ENCODE measurements at regions not wholly inside any gene's neighbourhood (a gene's known extent, or its start where the extent isn't known, plus 50 kb on each side); places are given as distances from the start of the nearest gene placed in this dataset.

DNA sequence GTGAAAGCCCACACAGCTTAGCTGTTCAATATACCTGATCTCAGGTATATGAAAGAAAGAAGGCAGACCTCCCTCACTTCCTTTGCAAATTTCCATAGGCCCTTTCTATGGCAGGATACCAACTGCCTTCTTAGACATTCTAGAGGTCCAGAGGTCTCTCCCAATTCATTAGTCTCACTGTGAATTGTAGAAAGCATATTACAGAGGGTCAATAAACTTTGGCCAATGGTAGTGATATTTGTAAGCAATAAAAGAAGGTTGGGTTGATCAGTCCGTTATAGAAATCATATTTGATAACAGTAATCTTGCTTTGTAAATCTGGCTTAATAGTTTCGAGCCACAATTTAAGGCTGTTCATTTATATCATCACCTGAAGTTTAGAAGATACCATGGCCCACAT, 50.7 kb upstream of the ATP8B1 start:
- H3K23ac ChIP-seq (ENCODE audit: insufficient read length, low read depth, low read length) = no peak overlapping the region
- no peak overlapping the region for H3K18ac ChIP-seq (ENCODE audit: insufficient read length, low read depth, low read length)
- no peaks in the 10 kb centered on the region for H3K79me2 ChIP-seq (ENCODE audit: insufficient read depth, low read length)
- H4K5ac ChIP-seq (ENCODE audit: insufficient read length, low read depth, low read length) = no peak overlapping the region
- no peak overlapping the region for H3K4ac ChIP-seq (ENCODE audit: low read depth, low read length)
- H3K4me2 ChIP-seq (ENCODE audit: insufficient read depth, insufficient read length, low read length) = no peak overlapping the region
- H4K91ac ChIP-seq (ENCODE audit: insufficient read length, low read depth, low read length) = no peak overlapping the region
- H2BK15ac ChIP-seq (ENCODE audit: low read depth, low read length) = no peak overlapping the region
- H3K79me1 ChIP-seq (ENCODE audit: insufficient read depth, low read depth, low read length, poor library complexity, severe bottlenecking) = no peaks in the 10 kb centered on the region
- peaks cover 3% of the 10 kb centered on the region for H3K27me3 Mint-ChIP-seq (ENCODE audit: low read depth)
- no peak overlapping the region for H2BK120ac ChIP-seq (ENCODE audit: low read depth, low read length, poor library complexity, severe bottlenecking)
- H4K8ac ChIP-seq (replicated peaks; ENCODE audit: insufficient read length, low read depth, low read length) = no peak overlapping the region
- TF ChIP-seq, protein P1, sequence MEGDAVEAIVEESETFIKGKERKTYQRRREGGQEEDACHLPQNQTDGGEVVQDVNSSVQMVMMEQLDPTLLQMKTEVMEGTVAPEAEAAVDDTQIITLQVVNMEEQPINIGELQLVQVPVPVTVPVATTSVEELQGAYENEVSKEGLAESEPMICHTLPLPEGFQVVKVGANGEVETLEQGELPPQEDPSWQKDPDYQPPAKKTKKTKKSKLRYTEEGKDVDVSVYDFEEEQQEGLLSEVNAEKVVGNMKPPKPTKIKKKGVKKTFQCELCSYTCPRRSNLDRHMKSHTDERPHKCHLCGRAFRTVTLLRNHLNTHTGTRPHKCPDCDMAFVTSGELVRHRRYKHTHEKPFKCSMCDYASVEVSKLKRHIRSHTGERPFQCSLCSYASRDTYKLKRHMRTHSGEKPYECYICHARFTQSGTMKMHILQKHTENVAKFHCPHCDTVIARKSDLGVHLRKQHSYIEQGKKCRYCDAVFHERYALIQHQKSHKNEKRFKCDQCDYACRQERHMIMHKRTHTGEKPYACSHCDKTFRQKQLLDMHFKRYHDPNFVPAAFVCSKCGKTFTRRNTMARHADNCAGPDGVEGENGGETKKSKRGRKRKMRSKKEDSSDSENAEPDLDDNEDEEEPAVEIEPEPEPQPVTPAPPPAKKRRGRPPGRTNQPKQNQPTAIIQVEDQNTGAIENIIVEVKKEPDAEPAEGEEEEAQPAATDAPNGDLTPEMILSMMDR (conservative IDR thresholded peaks at IDR 0.05) = no peak
- H3K4me3 Mint-ChIP-seq = no peak overlapping the region
- peaks cover 2% of the 10 kb centered on the region in 2 experiments; a peak in 3 of 4 replicates for H3K4me1 Mint-ChIP-seq
- H3K27ac ChIP-seq (ENCODE audit: insufficient read length, low read depth, low read length) = no peak overlapping the region
- H3K9me3 Mint-ChIP-seq = no peaks in the 10 kb centered on the region
- no peaks in the 10 kb centered on the region for H3K27me3 ChIP-seq (ENCODE audit: insufficient read depth, low read length)
- no peak for DNase-seq
- H3T11ph ChIP-seq (ENCODE audit: low read length) = no peak overlapping the region
- no peaks in the 10 kb centered on the region for H3K23me2 ChIP-seq (ENCODE audit: insufficient read length, low read depth, low read length, poor library complexity, severe bottlenecking)
- H2AK5ac ChIP-seq (ENCODE audit: insufficient read length, low read length) = no peak overlapping the region
- no peak overlapping the region for H2BK5ac ChIP-seq (ENCODE audit: insufficient read length, low read length)
- H4K20me1 ChIP-seq (ENCODE audit: control insufficient read depth, insufficient read depth, insufficient read length) = no peaks in the 10 kb centered on the region
- no CpG with 5 or more reads among the region's 2 CpGs for WGBS (ENCODE audit: extremely low coverage, insufficient read length, low lambda C conversion rate)
- H2BK20ac ChIP-seq (ENCODE audit: low read depth, low read length, poor library complexity, severe bottlenecking) = no peak overlapping the region
- H3K9me3 ChIP-seq (ENCODE audit: control insufficient read depth, low read depth, low read length) = no peaks in the 10 kb centered on the region
- no peaks in the 10 kb centered on the region for H3K4me1 ChIP-seq (ENCODE audit: insufficient read depth, low read length)
- no peaks in the 10 kb centered on the region for H3K36me3 Mint-ChIP-seq (ENCODE audit: insufficient read depth in 1 of 3, low read depth in 3 of 3)
- no peak overlapping the region for H3K56ac ChIP-seq (ENCODE audit: insufficient read length, low read depth, low read length)
- no peak overlapping the region for H3K14ac ChIP-seq (ENCODE audit: insufficient read depth, low read length)
- no peak overlapping the region for H3K9ac ChIP-seq (ENCODE audit: extremely low read depth, insufficient read length, low read length)
- no peak overlapping the region for H3K27ac Mint-ChIP-seq
- H2BK12ac ChIP-seq (ENCODE audit: insufficient read length, low read depth, low read length) = no peak overlapping the region
- no peak overlapping the region for H2AFZ ChIP-seq (ENCODE audit: low read length)

Data from H9 (cell line).